Liver (tissue), 8 donors: ENCODE measurements at regions not wholly inside any gene's neighbourhood (a gene's known extent, or its start where the extent isn't known, plus 50 kb on each side); places are given as distances from the start of the nearest gene placed in this dataset.

Experiments
- DNase-seq: peaks from one replicate; pipeline ENCODE4 v3.0.0-alpha.2; 2017; ENCODE audit warnings: low spot score
- H3K27ac ChIP-seq, 2 donors: one replicate each; pipeline ENCODE4 v1.7.0; 2013; ENCODE audit warnings: inconsistent platforms in 2 of 2, low read length in 2 of 2, control low read depth in 1 of 2, low read depth in 1 of 2, mild to moderate bottlenecking in 1 of 2
- H3K27me3 ChIP-seq, 4 donors: one replicate each; pipeline versions ENCODE4 v1.6.1 to v1.7.0; 2013; ENCODE audit warnings: low read length in 3 of 4, inconsistent platforms in 1 of 4, mild to moderate bottlenecking in 1 of 4, moderate library complexity in 1 of 4; ENCODE audit not compliant: control insufficient read depth in 4 of 4, insufficient read depth in 4 of 4
- H3K36me3 ChIP-seq, 4 donors: one replicate each; pipeline versions ENCODE4 v1.6.1 to v1.7.0; 2013; ENCODE audit warnings: low read length in 3 of 4, mild to moderate bottlenecking in 3 of 4, low read depth in 1 of 4, moderate library complexity in 1 of 4; ENCODE audit not compliant: control insufficient read depth in 4 of 4, insufficient read depth in 3 of 4
- H3K4me1 ChIP-seq, 4 donors: one replicate each; pipeline versions ENCODE4 v1.6.1 to v1.7.0; 2013; ENCODE audit warnings: low read length in 3 of 4, mild to moderate bottlenecking in 3 of 4, moderate library complexity in 1 of 4; ENCODE audit not compliant: control insufficient read depth in 4 of 4, insufficient read depth in 4 of 4
- H3K4me3 ChIP-seq, 3 donors: one replicate each; pipeline versions ENCODE4 v1.6.1 to v1.7.0; 2013; ENCODE audit warnings: low read length in 3 of 3, control low read depth in 1 of 3, low read depth in 1 of 3, mild to moderate bottlenecking in 1 of 3
- H3K9ac ChIP-seq, 2 donors: one replicate each; pipeline ENCODE4 v1.7.0; 2013; ENCODE audit warnings: low read length in 2 of 2, mild to moderate bottlenecking in 2 of 2, moderate library complexity in 2 of 2, control low read depth in 1 of 2, low read depth in 1 of 2
- H3K9me3 ChIP-seq, 4 donors: one replicate each; pipeline versions ENCODE4 v1.6.1 to v1.7.0; 2013; ENCODE audit warnings: low read length in 3 of 4; ENCODE audit not compliant: control insufficient read depth in 4 of 4
- ATF3 ChIP-seq: IDR thresholded peaks from 2 replicates; pipeline ENCODE4 v1.6.1; 2016; ENCODE audit warnings: antibody characterized with exemption
- CTCF ChIP-seq: fragments of 150-350 bp; IDR thresholded peaks from 2 replicates; pipeline ENCODE4 v1.5.1; 2017; ENCODE audit warnings: improper control_type of control experiment, low read depth, low read length; ENCODE audit not compliant: missing input control
- EGR1 ChIP-seq, 2 donors: IDR thresholded peaks; 2 replicates each; pipeline ENCODE4 v1.6.1; 2016 to 2018; ENCODE audit warnings: antibody characterized with exemption in 2 of 2, low read depth in 2 of 2
- FOXA1 ChIP-seq: IDR thresholded peaks from 2 replicates; pipeline ENCODE4 v1.6.1; 2016; ENCODE audit warnings: antibody characterized with exemption
- FOXA2 ChIP-seq: IDR thresholded peaks from 2 replicates; pipeline ENCODE4 v1.6.1; 2016; ENCODE audit warnings: antibody characterized with exemption
- GABPA ChIP-seq, 2 donors: IDR thresholded peaks in 1 of 2; conservative IDR thresholded peaks in 1 of 2; 2 replicates each; pipeline ENCODE4 v1.6.1; 2016; ENCODE audit warnings: antibody characterized with exemption in 2 of 2, mild to moderate bottlenecking in 1 of 2, moderate library complexity in 1 of 2
- HNF4A ChIP-seq, 2 donors: conservative IDR thresholded peaks; 2 replicates each; pipeline ENCODE4 v1.6.1; 2016; ENCODE audit warnings: antibody characterized with exemption in 2 of 2, mild to moderate bottlenecking in 2 of 2
- HNF4G ChIP-seq: IDR thresholded peaks from 2 replicates; pipeline ENCODE4 v1.6.1; 2016; ENCODE audit warnings: antibody characterized with exemption
- JUND ChIP-seq, 2 donors: IDR thresholded peaks; 2 replicates each; pipeline ENCODE4 v1.6.1; 2016; ENCODE audit warnings: antibody characterized with exemption in 2 of 2
- MAX ChIP-seq: IDR thresholded peaks from 2 replicates; pipeline ENCODE4 v1.6.1; 2016; ENCODE audit warnings: antibody characterized with exemption
- RAD21 ChIP-seq, 2 donors: IDR thresholded peaks; 2 replicates each; pipeline ENCODE4 v1.6.1; 2016; ENCODE audit warnings: antibody characterized with exemption in 2 of 2, mild to moderate bottlenecking in 2 of 2
- REST ChIP-seq: IDR thresholded peaks from 2 replicates; pipeline ENCODE4 v1.6.1; 2016; ENCODE audit warnings: antibody characterized with exemption, mild to moderate bottlenecking
- RXRA ChIP-seq, 2 donors: IDR thresholded peaks; 2 replicates each; pipeline ENCODE4 v1.6.1; 2017 to 2018; ENCODE audit warnings: antibody characterized with exemption in 2 of 2, mild to moderate bottlenecking in 1 of 2
- SP1 ChIP-seq: IDR thresholded peaks from 2 replicates; pipeline ENCODE4 v1.6.1; 2018; ENCODE audit warnings: antibody characterized with exemption, mild to moderate bottlenecking
- TAF1 ChIP-seq: conservative IDR thresholded peaks from 2 replicates; pipeline ENCODE4 v1.6.1; 2016; ENCODE audit warnings: antibody characterized with exemption, mild to moderate bottlenecking
- YY1 ChIP-seq: IDR thresholded peaks from 2 replicates; pipeline ENCODE4 v1.6.1; 2016; ENCODE audit warnings: antibody characterized with exemption, mild to moderate bottlenecking
- ZBTB33 ChIP-seq: IDR thresholded peaks from 2 replicates; pipeline ENCODE4 v1.6.1; 2016; ENCODE audit warnings: antibody characterized with exemption
- WGBS: extraction: QIAGEN DNeasy Blood & Tissue Kit; methylation state at CpG from one replicate; pipeline ENCODE4 v1.1.7; 2013; 5-methylcytosine and 5-hydroxymethylcytosine counted together
- donor health status: healthy.
- donor health status: healthy.
- donor health status: healthy.
- donor health status: healthy.
- donor health status: healthy.

- 78% methylated on average over 4 of the region's 4 CpGs for WGBS
- H3K9ac ChIP-seq = no peak overlapping the region
- TF ChIP-seq MAX (no peak), JUND (IDR thresholded peaks at IDR 0.05) (no peak), SP1 (no peak), RAD21 (IDR thresholded peaks at IDR 0.05) (no peak), TAF1 (no peak), EGR1 (IDR thresholded peaks at IDR 0.05; ENCODE audit: low read depth in 2 of 2) (no peak), FOXA1 (no peak), CTCF (no peak), ATF3 (no peak), REST (no peak)
- no peaks in the 10 kb centered on the region for H3K9me3 ChIP-seq
- H3K36me3 ChIP-seq = no peaks in the 10 kb centered on the region
- H3K4me3 ChIP-seq = no peak overlapping the region
- DNase-seq = no peak
- H3K27ac ChIP-seq = no peak overlapping the region
- H3K27me3 ChIP-seq = no peaks in the 10 kb centered on the region
- H3K4me1 ChIP-seq = no peaks in the 10 kb centered on the region
Observed at GRCh38 chrX:6930307-6930849, 217.1 kb upstream of the STS start.

- no peak for DNase-seq
- 96% methylated on average over 8 of the region's 8 CpGs for WGBS
- H3K27ac ChIP-seq = no peak overlapping the region
- H3K36me3 ChIP-seq = no peaks in the 10 kb centered on the region
- H3K4me3 ChIP-seq = no peak overlapping the region
- H3K4me1 ChIP-seq = no peaks in the 10 kb centered on the region
- H3K9me3 ChIP-seq = no peaks in the 10 kb centered on the region
- H3K27me3 ChIP-seq = no peaks in the 10 kb centered on the region
- no peak overlapping the region for H3K9ac ChIP-seq
- TF ChIP-seq ATF3 (no peak), JUND (IDR thresholded peaks at IDR 0.05) (no peak), YY1 (no peak), FOXA2 (no peak), TAF1 (no peak), FOXA1 (no peak), HNF4G (no peak), RXRA (IDR thresholded peaks at IDR 0.05) (no peak), ZBTB33 (no peak), MAX (no peak), GABPA (IDR thresholded peaks at IDR 0.05 in 1 of 2, conservative IDR thresholded peaks at IDR 0.05 in 1 of 2) (no peak), SP1 (no peak), CTCF (no peak), HNF4A (conservative IDR thresholded peaks at IDR 0.05) (no peak), RAD21 (IDR thresholded peaks at IDR 0.05) (no peak)
Observed at GRCh38 chrX:6924443-6925077, 223.0 kb upstream of the STS start.
